ENCODE measurements at regions not wholly inside any gene's neighbourhood (a gene's known extent, or its start where the extent isn't known, plus 50 kb on each side); places are given as distances from the start of the nearest gene placed in this dataset.

GRCh38 chr2:129379411-129379810 lies 600.1 kb upstream of the RAB6C start:
- no peaks in the 10 kb centered on the region for H3K4me1 ChIP-seq (ENCODE audit: control insufficient read depth, extremely low read depth, insufficient read depth, low read length)
- H3K27me3 ChIP-seq (ENCODE audit: control insufficient read depth in 2 of 2, insufficient read depth in 2 of 2, low read length in 2 of 2) = no peaks in the 10 kb centered on the region
- peaks cover 14% of the 10 kb centered on the region for H3K9me3 ChIP-seq (replicated peaks; ENCODE audit: control insufficient read depth, insufficient read depth, low read length)
- ChIA-PET CTCF (no interaction called here), POLR2A (no interaction called here)
- no peaks in the 10 kb centered on the region for H4K20me1 ChIP-seq (replicated peaks; ENCODE audit: control insufficient read depth, extremely low read depth, insufficient read depth, low read length)
- H3K4me3 ChIP-seq (replicated peaks in 1 of 3; ENCODE audit: insufficient read depth in 1 of 3, low read depth in 1 of 3, low read length in 3 of 3) = no peak overlapping the region
- no peak overlapping the region for H2AFZ ChIP-seq (ENCODE audit: low read depth, low read length)
- intact Hi-C loops (cut with micrococcal nuclease) (no loop called here), dilution Hi-C loops (cut with MboI; ENCODE audit: extremely low pct_ligation_motif_present, low sequenced_read_pairs) (no loop called here)
- BruUV-seq (replicated peaks) = no TSS peak
- FAIRE-seq (no peak), DNase-seq (ENCODE audit: low read depth, low spot score) (no peak)
- no peaks in the 10 kb centered on the region for H3K9me1 ChIP-seq (replicated peaks; ENCODE audit: control insufficient read depth, extremely low read depth, insufficient read depth, low read length)
- no peak overlapping the region for H3K4me2 ChIP-seq (ENCODE audit: insufficient read depth, low read length)
- H3K9ac ChIP-seq (replicated peaks; ENCODE audit: extremely low read depth, insufficient read depth, low read length) = no peak overlapping the region
- H3K79me2 ChIP-seq (ENCODE audit: control insufficient read depth, insufficient read depth, low read length) = no peaks in the 10 kb centered on the region
- TF ChIP-seq CTCF (IDR thresholded peaks at IDR 0.05; ENCODE audit: extremely low read depth in 1 of 2, insufficient read depth in 1 of 2, low read depth in 1 of 2, low read length in 2 of 2) (no peak), EZH2 (IDR thresholded peaks at IDR 0.05; ENCODE audit: borderline replicate concordance, low read depth, low read length, severe bottlenecking) (no peak), GATA2 (IDR thresholded peaks at IDR 0.05; ENCODE audit: insufficient read depth, insufficient read length, low read depth, low read length) (no peak), FOS (IDR thresholded peaks at IDR 0.05; ENCODE audit: borderline replicate concordance, insufficient read depth, low read length) (no peak), JUN (IDR thresholded peaks at IDR 0.05; ENCODE audit: borderline replicate concordance, insufficient read depth, insufficient read length, low read depth) (no peak), MYC (IDR thresholded peaks at IDR 0.05; ENCODE audit: low read depth, low read length) (no peak), POLR2AphosphoS5 (IDR thresholded peaks at IDR 0.05; ENCODE audit: insufficient read depth, low read depth, low read length) (no peak)
- TF ChIP-seq, protein P1, sequence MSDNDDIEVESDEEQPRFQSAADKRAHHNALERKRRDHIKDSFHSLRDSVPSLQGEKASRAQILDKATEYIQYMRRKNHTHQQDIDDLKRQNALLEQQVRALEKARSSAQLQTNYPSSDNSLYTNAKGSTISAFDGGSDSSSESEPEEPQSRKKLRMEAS (IDR thresholded peaks at IDR 0.05; ENCODE audit: insufficient read depth, insufficient read length) = no peak
- H3K27ac ChIP-seq (ENCODE audit: insufficient read depth, low read depth, low read length) = no peak overlapping the region
- H3K36me3 ChIP-seq (ENCODE audit: control insufficient read depth in 2 of 2, extremely low read depth in 1 of 2, insufficient read depth in 2 of 2, low read length in 2 of 2) = no peaks in the 10 kb centered on the region
